ENCODE measurements at regions not wholly inside any gene's neighbourhood (a gene's known extent, or its start where the extent isn't known, plus 50 kb on each side); places are given as distances from the start of the nearest gene placed in this dataset.

GRCh38 chrX:45761920-45762319, 561.2 kb upstream of the DIPK2B start:
- intact Hi-C loops (cut with DNase I): no loop called here
- DNase-seq: no peak
- H3K9me3 ChIP-seq: no peaks in the 10 kb centered on the region
- H3K4me1 ChIP-seq: no peaks in the 10 kb centered on the region
- TF ChIP-seq CTCF (IDR thresholded peaks at IDR 0.05): no peak
- no peaks in the 10 kb centered on the region for H3K36me3 ChIP-seq
- H3K4me3 ChIP-seq: no peak overlapping the region
- H3K9ac ChIP-seq (ENCODE audit: low read depth in 2 of 2, low read length in 2 of 2): no peak overlapping the region
- H3K27ac ChIP-seq: no peak overlapping the region
- H3K27me3 ChIP-seq: no peaks in the 10 kb centered on the region

GRCh38 chrX:45760187-45760742, 559.6 kb upstream of the DIPK2B start:
- no peaks in the 10 kb centered on the region for H3K27me3 ChIP-seq
- H3K9ac ChIP-seq (ENCODE audit: low read depth in 2 of 2, low read length in 2 of 2): no peak overlapping the region
- no peak for TF ChIP-seq CTCF (IDR thresholded peaks at IDR 0.05)
- no peak overlapping the region for H3K4me3 ChIP-seq
- H3K4me1 ChIP-seq: no peaks in the 10 kb centered on the region
- H3K27ac ChIP-seq: no peak overlapping the region
- no peaks in the 10 kb centered on the region for H3K9me3 ChIP-seq
- H3K36me3 ChIP-seq: no peaks in the 10 kb centered on the region
- intact Hi-C loops (cut with DNase I): no loop called here
- no peak for DNase-seq

- no peak for DNase-seq
- H3K9ac ChIP-seq (ENCODE audit: low read depth in 2 of 2, low read length in 2 of 2): no peak overlapping the region
- H3K4me3 ChIP-seq: no peak overlapping the region
- no peaks in the 10 kb centered on the region for H3K4me1 ChIP-seq
- no peaks in the 10 kb centered on the region for H3K9me3 ChIP-seq
- peak overlapping the region; percentile 61 for H3K27ac ChIP-seq
- H3K27me3 ChIP-seq: no peaks in the 10 kb centered on the region
- H3K36me3 ChIP-seq: no peaks in the 10 kb centered on the region
- intact Hi-C loops (cut with DNase I): no loop called here
- no peak for TF ChIP-seq CTCF (IDR thresholded peaks at IDR 0.05)
Observed at GRCh38 chrX:45758738-45759397, 558.2 kb upstream of the DIPK2B start.

GRCh38 chrX:45758319-45758718, 557.6 kb upstream of the DIPK2B start:
- no peaks in the 10 kb centered on the region for H3K36me3 ChIP-seq
- no peak overlapping the region for H3K4me3 ChIP-seq
- no peaks in the 10 kb centered on the region for H3K27me3 ChIP-seq
- DNase-seq: no peak
- no peaks in the 10 kb centered on the region for H3K9me3 ChIP-seq
- no peaks in the 10 kb centered on the region for H3K4me1 ChIP-seq
- no peak overlapping the region for H3K9ac ChIP-seq (ENCODE audit: low read depth in 2 of 2, low read length in 2 of 2)
- H3K27ac ChIP-seq: peak overlapping the region; percentile 61
- no peak for TF ChIP-seq CTCF (IDR thresholded peaks at IDR 0.05)
- intact Hi-C loops (cut with DNase I): no loop called here

- intact Hi-C loops (cut with DNase I): no loop called here
- no peak for TF ChIP-seq CTCF (IDR thresholded peaks at IDR 0.05)
- no peaks in the 10 kb centered on the region for H3K4me1 ChIP-seq
- no peaks in the 10 kb centered on the region for H3K9me3 ChIP-seq
- H3K4me3 ChIP-seq: no peak overlapping the region
- no peak overlapping the region for H3K27ac ChIP-seq
- H3K36me3 ChIP-seq: no peaks in the 10 kb centered on the region
- no peaks in the 10 kb centered on the region for H3K27me3 ChIP-seq
- no peak overlapping the region for H3K9ac ChIP-seq (ENCODE audit: low read depth in 2 of 2, low read length in 2 of 2)
- DNase-seq: no peak
Observed at GRCh38 chrX:45757272-45757671, 556.6 kb upstream of the DIPK2B start.

Data from colonic mucosa (tissue), 4 donors.